Skeletal muscle tissue (tissue), 3 donors: ENCODE measurements at regions not wholly inside any gene's neighbourhood (a gene's known extent, or its start where the extent isn't known, plus 50 kb on each side); places are given as distances from the start of the nearest gene placed in this dataset.

ENCODE experiments used
- H3K27ac ChIP-seq: one replicate; pipeline ENCODE4 v1.7.0; 2013; ENCODE audit warnings: mild to moderate bottlenecking, low read depth, low read length, inconsistent platforms
- H3K27me3 ChIP-seq, 3 donors: one replicate each; pipeline ENCODE4 v1.7.0; 2013; ENCODE audit warnings: low read length in 3 of 3; ENCODE audit not compliant: control insufficient read depth in 3 of 3, insufficient read depth in 3 of 3
- H3K36me3 ChIP-seq, 3 donors: one replicate each; pipeline ENCODE4 v1.7.0; 2013; ENCODE audit warnings: low read length in 3 of 3; ENCODE audit not compliant: control insufficient read depth in 3 of 3, insufficient read depth in 3 of 3
- H3K4me1 ChIP-seq, 3 donors: one replicate each; pipeline ENCODE4 v1.7.0; 2013; ENCODE audit warnings: low read length in 3 of 3, mild to moderate bottlenecking in 3 of 3; ENCODE audit not compliant: control insufficient read depth in 3 of 3, insufficient read depth in 3 of 3
- H3K4me3 ChIP-seq, 3 donors: one replicate each; pipeline ENCODE4 v1.7.0; 2013; ENCODE audit warnings: low read length in 3 of 3
- H3K9ac ChIP-seq, 3 donors: one replicate each; pipeline ENCODE4 v1.7.0; 2013; ENCODE audit warnings: low read length in 3 of 3, mild to moderate bottlenecking in 3 of 3, moderate library complexity in 2 of 3, low read depth in 1 of 3
- H3K9me3 ChIP-seq, 3 donors: one replicate each; pipeline ENCODE4 v1.7.0; 2013; ENCODE audit warnings: low read length in 3 of 3; ENCODE audit not compliant: control insufficient read depth in 3 of 3
- donor health status: Osteomylitis.

- H3K27ac ChIP-seq: no peak overlapping the region
- H3K27me3 ChIP-seq: no peaks in the 10 kb centered on the region
- no peaks in the 10 kb centered on the region for H3K36me3 ChIP-seq
- H3K9ac ChIP-seq: no peak overlapping the region
- H3K4me1 ChIP-seq: no peaks in the 10 kb centered on the region
- no peaks in the 10 kb centered on the region for H3K9me3 ChIP-seq
- H3K4me3 ChIP-seq: no peak overlapping the region
Observed at GRCh38 chr20:53801609-53802370, 208.2 kb upstream of the ZNF217 start.

DNA sequence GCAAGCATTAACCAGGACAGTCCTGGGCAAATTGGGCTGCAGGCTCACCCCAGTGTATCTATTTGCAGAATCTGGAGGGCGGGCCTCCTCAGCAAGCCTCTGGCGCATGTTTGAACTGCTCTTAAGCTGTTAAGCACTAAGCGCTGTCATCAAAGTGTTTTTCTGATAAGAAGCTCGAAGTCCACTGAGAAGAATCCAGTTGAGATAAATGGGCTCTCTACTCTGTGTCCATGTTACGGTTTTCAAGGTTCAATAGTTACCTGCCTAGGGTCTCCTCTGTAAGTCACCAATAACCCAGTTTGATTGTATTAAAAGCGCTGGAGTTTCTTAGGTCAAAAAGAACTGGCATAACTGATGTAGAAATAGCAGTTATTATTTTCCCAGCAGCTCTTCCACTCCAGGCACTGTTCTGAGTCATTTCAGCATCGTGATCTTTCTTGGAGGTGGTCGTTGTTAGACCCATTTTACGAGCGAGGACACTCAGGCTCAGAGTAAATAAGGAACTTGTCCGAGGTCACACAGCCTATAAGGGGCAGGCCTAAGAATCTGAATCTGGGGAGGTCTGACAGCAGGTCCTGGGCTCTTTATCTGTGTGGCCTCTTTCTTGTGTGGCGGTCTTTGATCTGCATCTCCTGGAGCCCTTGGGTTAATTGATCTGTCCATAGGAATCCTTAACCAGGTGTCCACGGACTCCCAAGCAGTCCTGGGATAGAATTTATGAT, 207.4 kb upstream of the ZNF217 start:
- no peak overlapping the region for H3K4me3 ChIP-seq
- no peaks in the 10 kb centered on the region for H3K36me3 ChIP-seq
- no peak overlapping the region for H3K27ac ChIP-seq
- H3K4me1 ChIP-seq: no peaks in the 10 kb centered on the region
- no peaks in the 10 kb centered on the region for H3K9me3 ChIP-seq
- H3K27me3 ChIP-seq: no peaks in the 10 kb centered on the region
- no peak overlapping the region for H3K9ac ChIP-seq

DNA sequence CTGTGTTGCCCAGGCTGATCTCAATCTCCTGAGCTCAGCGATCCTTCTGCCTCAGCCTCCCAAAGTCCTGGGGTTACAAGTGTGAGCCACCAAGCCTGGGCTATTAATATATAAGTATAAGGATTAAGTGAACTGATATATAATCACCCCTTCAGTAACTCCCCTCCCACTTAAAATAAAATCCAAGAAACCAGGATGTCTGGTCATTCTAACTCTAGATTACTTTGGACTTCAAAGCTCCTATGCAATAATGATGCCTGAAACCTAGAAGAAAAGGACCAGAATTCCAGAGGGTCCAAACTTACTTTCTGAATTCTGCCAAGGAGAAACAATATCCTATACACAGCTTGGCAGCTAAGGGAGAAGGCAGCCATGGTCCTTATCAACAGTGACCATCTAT, 206.8 kb upstream of the ZNF217 start:
- H3K36me3 ChIP-seq: no peaks in the 10 kb centered on the region
- no peak overlapping the region for H3K4me3 ChIP-seq
- no peaks in the 10 kb centered on the region for H3K4me1 ChIP-seq
- no peak overlapping the region for H3K9ac ChIP-seq
- H3K27ac ChIP-seq: no peak overlapping the region
- H3K9me3 ChIP-seq: no peaks in the 10 kb centered on the region
- no peaks in the 10 kb centered on the region for H3K27me3 ChIP-seq

- H3K9ac ChIP-seq: no peak overlapping the region
- no peak overlapping the region for H3K27ac ChIP-seq
- no peaks in the 10 kb centered on the region for H3K27me3 ChIP-seq
- H3K9me3 ChIP-seq: no peaks in the 10 kb centered on the region
- no peaks in the 10 kb centered on the region for H3K4me1 ChIP-seq
- no peak overlapping the region for H3K4me3 ChIP-seq
- no peaks in the 10 kb centered on the region for H3K36me3 ChIP-seq
Observed at GRCh38 chr20:53797085-53797484, 203.4 kb upstream of the ZNF217 start.

DNA sequence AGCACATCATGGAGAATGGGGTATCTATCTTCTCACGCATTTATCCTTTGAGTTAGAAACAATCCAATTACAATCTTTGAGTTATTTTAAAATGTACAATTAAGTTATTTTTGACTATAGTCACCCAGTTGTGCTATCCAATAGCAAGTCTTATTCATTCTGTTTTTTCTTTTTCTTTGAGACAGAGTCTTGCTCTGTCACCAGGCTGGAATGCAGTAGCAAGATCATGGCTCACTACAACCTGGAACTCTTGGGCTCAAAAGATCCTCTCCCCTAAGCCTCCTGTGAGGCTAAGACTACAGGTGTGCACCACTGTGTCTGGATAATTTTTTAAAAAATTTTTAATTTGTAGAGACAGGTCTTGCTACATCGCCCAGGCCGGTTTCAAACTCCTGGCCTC, 201.5 kb upstream of the ZNF217 start:
- Histone ChIP-seq H3K4me3 (no peak overlapping the region), H3K9ac (no peak overlapping the region)

GRCh38 chr20:53794529-53795115, 201.0 kb upstream of the ZNF217 start:
- H3K36me3 ChIP-seq: no peaks in the 10 kb centered on the region
- H3K4me1 ChIP-seq: no peaks in the 10 kb centered on the region
- no peaks in the 10 kb centered on the region for H3K27me3 ChIP-seq
- no peaks in the 10 kb centered on the region for H3K9me3 ChIP-seq
- no peak overlapping the region for H3K27ac ChIP-seq
- no peak overlapping the region for H3K9ac ChIP-seq
- no peak overlapping the region for H3K4me3 ChIP-seq

More for the DNA sequence above, 201.5 kb upstream of the ZNF217 start:
- Histone ChIP-seq H3K27ac (no peak overlapping the region), H3K4me1 (no peaks in the 10 kb centered on the region), H3K27me3 (no peaks in the 10 kb centered on the region), H3K9me3 (no peaks in the 10 kb centered on the region), H3K36me3 (no peaks in the 10 kb centered on the region)

GRCh38 chr20:53793783-53794383, 200.2 kb upstream of the ZNF217 start:
- no peaks in the 10 kb centered on the region for H3K36me3 ChIP-seq
- H3K4me1 ChIP-seq: no peaks in the 10 kb centered on the region
- H3K9ac ChIP-seq: no peak overlapping the region
- H3K27ac ChIP-seq: no peak overlapping the region
- H3K4me3 ChIP-seq: no peak overlapping the region
- no peaks in the 10 kb centered on the region for H3K27me3 ChIP-seq
- no peaks in the 10 kb centered on the region for H3K9me3 ChIP-seq

- Histone ChIP-seq H3K9me3 (no peaks in the 10 kb centered on the region), H3K36me3 (no peaks in the 10 kb centered on the region), H3K9ac (no peak overlapping the region), H3K4me1 (no peaks in the 10 kb centered on the region), H3K27ac (no peak overlapping the region), H3K27me3 (no peaks in the 10 kb centered on the region), H3K4me3 (no peak overlapping the region)
Observed at GRCh38 chr20:53792946-53793536, 199.4 kb upstream of the ZNF217 start.

DNA sequence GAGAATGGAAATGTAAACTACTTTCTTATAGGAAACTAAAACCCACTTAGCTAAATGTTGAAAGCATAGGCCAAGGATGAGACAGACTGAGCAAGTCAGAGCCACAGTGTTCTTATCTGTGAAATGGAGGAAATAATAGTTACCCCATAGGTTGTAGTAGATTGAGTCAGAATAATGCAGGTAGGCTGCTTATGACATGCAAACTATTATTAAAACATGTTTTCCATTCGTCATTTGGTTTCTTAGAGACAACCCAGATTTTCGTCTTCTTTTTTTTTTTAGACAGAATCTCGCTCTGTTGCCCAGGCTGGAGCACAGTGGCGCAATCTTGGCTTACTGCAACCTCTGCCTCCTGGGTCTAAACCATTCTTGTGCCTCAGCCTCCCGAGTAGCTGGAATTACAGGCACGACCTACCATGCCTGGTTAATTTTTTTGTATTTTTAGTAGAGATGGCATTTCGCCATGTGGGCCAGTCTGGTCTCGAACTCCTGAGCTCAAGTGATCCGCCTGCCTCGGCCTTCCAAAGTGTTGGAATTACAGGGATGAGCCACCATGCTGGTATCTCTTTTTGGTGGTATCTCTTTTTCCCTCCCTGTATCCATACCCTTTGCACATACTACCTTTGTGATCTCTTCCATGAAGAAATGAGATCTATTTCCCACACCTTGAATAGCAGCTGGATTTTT, 196.5 kb upstream of the ZNF217 start:
- Histone ChIP-seq H3K27ac (no peak overlapping the region), H3K4me3 (no peak overlapping the region), H3K27me3 (no peaks in the 10 kb centered on the region), H3K9me3 (no peaks in the 10 kb centered on the region), H3K9ac (no peak overlapping the region), H3K4me1 (no peaks in the 10 kb centered on the region), H3K36me3 (no peaks in the 10 kb centered on the region)
